OCI-LY1 (cell line): ENCODE measurements at regions not wholly inside any gene's neighbourhood (a gene's known extent, or its start where the extent isn't known, plus 50 kb on each side); places are given as distances from the start of the nearest gene placed in this dataset.

Experiments
- H2AFZ ChIP-seq: fragments of 200-600 bp; sonication (generic), shearing (Covaris generic); 2 replicates; pipeline ENCODE4 v1.6.0; 2014; ENCODE audit warnings: antibody characterized with exemption, mild to moderate bottlenecking, low read length
- H3F3A ChIP-seq: fragments of 200-600 bp; sonication (generic), shearing (Covaris generic); 2 replicates; pipeline ENCODE4 v1.6.0; 2014; ENCODE audit warnings: mild to moderate bottlenecking, antibody characterized with exemption, low read length, moderate library complexity; ENCODE audit not compliant: insufficient read depth
- H3K27ac ChIP-seq: fragments of 200-600 bp; sonication (generic); 2 replicates; pipeline ENCODE4 v1.5.1; 2014; ENCODE audit warnings: low read length, mixed run types, mild to moderate bottlenecking, low read depth; ENCODE audit not compliant: poor library complexity, severe bottlenecking
- H3K27me3 ChIP-seq: fragments of 200-600 bp; sonication (generic); 2 replicates; pipeline ENCODE4 v1.6.0; 2014; ENCODE audit warnings: antibody characterized with exemption, mild to moderate bottlenecking, low read length, moderate library complexity; ENCODE audit not compliant: insufficient read depth
- H3K36me3 ChIP-seq: fragments of 200-600 bp; sonication (generic); 2 replicates; pipeline ENCODE4 v1.6.1; 2014; ENCODE audit warnings: mild to moderate bottlenecking, antibody characterized with exemption, low read length, moderate library complexity, mixed read lengths; ENCODE audit not compliant: insufficient read depth
- H3K4me1 ChIP-seq: fragments of 200-600 bp; sonication (generic); 2 replicates; pipeline ENCODE4 v1.5.1; 2014; ENCODE audit warnings: mild to moderate bottlenecking, low read length, moderate library complexity; ENCODE audit not compliant: insufficient read depth, severe bottlenecking
- H3K4me2 ChIP-seq: fragments of 200-600 bp; sonication (generic), shearing (Covaris generic); 2 replicates; pipeline ENCODE4 v1.6.1; 2014; ENCODE audit warnings: low read length
- H3K4me3 ChIP-seq: fragments of 200-600 bp; sonication (generic); 2 replicates; pipeline ENCODE4 v1.5.1; 2014; ENCODE audit warnings: low read length, low read depth, mild to moderate bottlenecking, mixed read lengths; ENCODE audit not compliant: poor library complexity, severe bottlenecking
- H3K79me2 ChIP-seq: fragments of 200-600 bp; shearing (Covaris generic); 2 replicates; pipeline ENCODE4 v1.6.1; 2016; ENCODE audit warnings: mixed run types, low read length, mixed read lengths; ENCODE audit not compliant: insufficient read depth
- H3K9ac ChIP-seq: fragments of 200-600 bp; sonication (generic), shearing (Covaris generic); 2 replicates; pipeline ENCODE4 v1.6.1; 2014; ENCODE audit warnings: mild to moderate bottlenecking, low read length, mixed read lengths
- H3K9me2 ChIP-seq: fragments of 200-600 bp; sonication (generic), shearing (Covaris generic); 2 replicates; pipeline ENCODE4 v1.6.1; 2014; ENCODE audit warnings: low read depth, mild to moderate bottlenecking, low read length, mixed read lengths
- H3K9me3 ChIP-seq: fragments of 200-600 bp; shearing (Covaris generic); 2 replicates; pipeline ENCODE4 v1.6.1; 2014; ENCODE audit warnings: low read length, mixed read lengths
- H4K20me1 ChIP-seq: fragments of 200-600 bp; sonication (generic), shearing (Covaris generic); 2 replicates; pipeline ENCODE4 v1.6.0; 2016; ENCODE audit warnings: mild to moderate bottlenecking, low read length; ENCODE audit not compliant: insufficient read depth
- CTCF ChIP-seq: fragments of 200-600 bp; sonication (generic), shearing (Covaris generic); IDR thresholded peaks from 2 replicates; pipeline ENCODE4 v1.5.1; 2017; ENCODE audit warnings: mild to moderate bottlenecking, antibody characterized with exemption, low read length, moderate library complexity, mixed read lengths
- EZH2 ChIP-seq: fragments of 200-600 bp; sonication (generic), shearing (Covaris generic); IDR thresholded peaks from 2 replicates; pipeline ENCODE4 v1.8.0; 2017; ENCODE audit warnings: borderline replicate concordance, mixed run types, mild to moderate bottlenecking, antibody characterized with exemption, low read length, moderate library complexity, mixed read lengths

- Histone ChIP-seq H3K4me3 (no peak overlapping the region), H3K36me3 (no peaks in the 10 kb centered on the region), H3K9me2 (no peaks in the 10 kb centered on the region), H3K4me1 (no peaks in the 10 kb centered on the region), H3K9me3 (no peaks in the 10 kb centered on the region), H3K9ac (no peak overlapping the region), H3F3A (no peaks in the 10 kb centered on the region), H3K79me2 (no peaks in the 10 kb centered on the region), H3K27me3 (no peaks in the 10 kb centered on the region), H3K4me2 (no peak overlapping the region), H2AFZ (no peak overlapping the region), H3K27ac (no peak overlapping the region), H4K20me1 (no peaks in the 10 kb centered on the region)
- TF ChIP-seq EZH2, result no peak
- no peak for TF ChIP-seq CTCF
Observed at GRCh38 chr4:19193274-19193981, 1058.3 kb upstream of the SLIT2 start.

DNA sequence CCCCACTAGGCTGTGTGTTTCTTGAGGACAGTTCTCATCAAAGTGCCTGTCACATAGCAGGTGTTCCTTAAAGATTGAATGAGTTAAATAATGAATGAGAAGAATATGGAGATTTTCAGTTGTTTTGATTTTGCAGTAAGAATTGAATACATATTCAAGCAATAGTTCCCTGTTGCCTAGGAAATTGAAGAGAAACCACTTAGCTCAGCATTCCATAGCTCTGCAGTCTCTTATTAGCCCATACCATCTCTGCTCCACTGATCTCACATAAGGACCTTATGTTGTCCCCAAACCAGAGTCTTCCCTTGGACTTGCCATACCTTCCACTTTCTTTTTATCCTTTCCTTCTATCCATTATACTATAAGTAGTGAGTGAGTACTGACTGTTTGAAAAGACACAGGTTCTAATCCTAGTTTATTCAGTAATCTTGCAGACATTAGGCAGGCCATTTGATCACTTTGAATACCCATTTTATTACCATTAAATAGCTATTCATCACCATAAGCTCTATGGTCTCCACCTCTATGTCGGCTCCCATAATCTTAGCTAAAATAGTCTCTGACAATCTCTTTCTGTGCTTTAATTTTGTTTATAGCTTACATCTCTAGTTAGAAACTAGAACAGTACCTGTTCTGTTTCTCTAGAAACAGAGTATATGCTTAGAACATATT is 1059.6 kb upstream of the SLIT2 start:
- Histone ChIP-seq H3K4me3 (no peak overlapping the region), H2AFZ (no peak overlapping the region), H3K9me2 (no peaks in the 10 kb centered on the region), H3K36me3 (no peaks in the 10 kb centered on the region), H4K20me1 (no peaks in the 10 kb centered on the region), H3K27ac (no peak overlapping the region), H3K9ac (no peak overlapping the region), H3K9me3 (no peaks in the 10 kb centered on the region), H3K79me2 (no peaks in the 10 kb centered on the region), H3K4me2 (no peak overlapping the region), H3F3A (no peaks in the 10 kb centered on the region), H3K4me1 (no peaks in the 10 kb centered on the region), H3K27me3 (no peaks in the 10 kb centered on the region)
- no peak for TF ChIP-seq EZH2
- TF ChIP-seq CTCF, result no peak

GRCh38 chr4:19187691-19188090 is 1064.0 kb upstream of the SLIT2 start:
- Histone ChIP-seq H3K79me2 (no peaks in the 10 kb centered on the region), H4K20me1 (no peaks in the 10 kb centered on the region), H3K9me2 (no peaks in the 10 kb centered on the region), H3F3A (no peaks in the 10 kb centered on the region), H2AFZ (no peak overlapping the region), H3K4me3 (no peak overlapping the region), H3K4me1 (no peaks in the 10 kb centered on the region), H3K9me3 (no peaks in the 10 kb centered on the region), H3K36me3 (no peaks in the 10 kb centered on the region), H3K27ac (no peak overlapping the region), H3K9ac (no peak overlapping the region), H3K27me3 (no peaks in the 10 kb centered on the region), H3K4me2 (no peak overlapping the region)
- TF ChIP-seq CTCF, result no peak
- TF ChIP-seq EZH2, result no peak
